Cardiac fibroblast (primary cell): ENCODE measurements at regions not wholly inside any gene's neighbourhood (a gene's known extent, or its start where the extent isn't known, plus 50 kb on each side); places are given as distances from the start of the nearest gene placed in this dataset.
"Not testable (repeated sequence)": the region's sequence is repeated elsewhere in the genome, so short reads cannot be mapped to it uniquely, and the experiment has no call there.

Experiments used
- DNase-seq, 2 donors: peaks; one replicate each; pipeline versions ENCODE4 v3.0.0 to v3.0.0-alpha.2; 2010; ENCODE audit warnings: low read depth in 2 of 2
- H3K4me3 ChIP-seq, 2 donors: replicated peaks in 1 of 2; 1 replicate in 1 of 2; 2 replicates in 1 of 2; pipeline ENCODE4 v1.5.1; 2011; ENCODE audit warnings: low read depth in 2 of 2, low read length in 2 of 2, mild to moderate bottlenecking in 2 of 2, moderate library complexity in 1 of 2
- TF ChIP-seq, protein P1 (sequence below): IDR thresholded peaks from one replicate; pipeline ENCODE4 v1.5.1; 2011; ENCODE audit warnings: low read depth, mild to moderate bottlenecking, low read length, inconsistent platforms

DNA sequence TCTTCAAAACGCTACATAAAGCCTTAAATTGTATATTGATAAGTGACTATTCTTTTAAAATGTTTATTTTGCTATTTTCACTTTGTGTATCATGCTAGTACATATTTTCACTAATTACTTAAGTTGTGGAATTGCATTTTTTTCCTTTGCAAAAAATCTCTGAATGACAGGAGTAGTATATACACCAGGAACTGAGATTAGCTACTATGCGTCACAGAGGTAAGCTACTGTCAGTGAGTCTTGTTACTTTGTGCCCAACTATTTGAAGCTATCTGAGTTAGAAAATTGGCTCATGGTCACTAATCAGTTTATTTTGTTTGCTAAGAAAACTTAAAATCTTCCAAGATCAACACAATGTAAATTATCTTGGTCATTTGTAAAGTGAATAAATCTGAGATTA is 887.4 kb downstream of the TMTC2 start:
- TF ChIP-seq, protein P1, sequence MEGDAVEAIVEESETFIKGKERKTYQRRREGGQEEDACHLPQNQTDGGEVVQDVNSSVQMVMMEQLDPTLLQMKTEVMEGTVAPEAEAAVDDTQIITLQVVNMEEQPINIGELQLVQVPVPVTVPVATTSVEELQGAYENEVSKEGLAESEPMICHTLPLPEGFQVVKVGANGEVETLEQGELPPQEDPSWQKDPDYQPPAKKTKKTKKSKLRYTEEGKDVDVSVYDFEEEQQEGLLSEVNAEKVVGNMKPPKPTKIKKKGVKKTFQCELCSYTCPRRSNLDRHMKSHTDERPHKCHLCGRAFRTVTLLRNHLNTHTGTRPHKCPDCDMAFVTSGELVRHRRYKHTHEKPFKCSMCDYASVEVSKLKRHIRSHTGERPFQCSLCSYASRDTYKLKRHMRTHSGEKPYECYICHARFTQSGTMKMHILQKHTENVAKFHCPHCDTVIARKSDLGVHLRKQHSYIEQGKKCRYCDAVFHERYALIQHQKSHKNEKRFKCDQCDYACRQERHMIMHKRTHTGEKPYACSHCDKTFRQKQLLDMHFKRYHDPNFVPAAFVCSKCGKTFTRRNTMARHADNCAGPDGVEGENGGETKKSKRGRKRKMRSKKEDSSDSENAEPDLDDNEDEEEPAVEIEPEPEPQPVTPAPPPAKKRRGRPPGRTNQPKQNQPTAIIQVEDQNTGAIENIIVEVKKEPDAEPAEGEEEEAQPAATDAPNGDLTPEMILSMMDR: no peak
- DNase-seq: no peak
- no peak overlapping the region for H3K4me3 ChIP-seq

DNA sequence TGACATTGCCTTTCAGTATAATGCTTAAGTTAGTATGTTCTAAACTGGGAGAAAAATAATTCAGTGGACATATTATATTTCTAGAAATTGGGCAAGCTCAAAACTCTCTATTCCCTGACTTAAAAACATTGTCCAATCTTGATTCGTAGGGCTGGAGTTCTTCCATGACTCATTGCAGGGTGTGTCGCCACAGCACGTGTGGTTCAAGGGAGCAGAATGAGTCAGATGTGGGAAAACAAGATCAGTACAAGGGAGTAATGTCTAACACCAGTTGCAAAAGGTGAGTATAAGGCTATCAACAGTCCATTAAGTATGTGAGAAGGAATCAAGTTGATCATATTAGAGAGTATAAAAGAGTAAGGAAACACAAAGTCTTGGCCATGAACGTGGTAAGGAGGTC is 887.0 kb downstream of the TMTC2 start:
- TF ChIP-seq, protein P1: no peak
- DNase-seq: peak; percentile 4 to 19
- no peak overlapping the region for H3K4me3 ChIP-seq

DNA sequence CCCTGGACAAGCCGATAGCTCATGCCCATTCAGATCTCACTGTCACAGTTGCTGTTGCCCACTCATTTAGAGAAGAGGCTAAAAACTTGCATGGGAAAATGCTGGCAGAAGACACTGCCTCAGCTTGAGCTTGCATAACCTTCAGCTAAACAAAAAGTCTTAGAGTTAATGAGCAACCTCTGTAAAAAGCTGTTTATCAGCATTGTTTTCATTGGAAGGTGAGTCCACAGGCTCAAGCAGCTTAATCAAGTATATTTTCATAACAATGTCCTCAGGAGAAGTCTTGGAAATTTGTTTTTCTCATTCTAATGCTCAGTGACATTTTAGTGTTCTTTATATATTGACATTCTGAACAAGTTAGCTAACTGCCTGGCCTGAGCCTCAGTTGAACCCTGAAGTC is 872.9 kb downstream of the TMTC2 start:
- no peak for DNase-seq
- no peak overlapping the region for H3K4me3 ChIP-seq
- TF ChIP-seq, protein P1: no peak

DNA sequence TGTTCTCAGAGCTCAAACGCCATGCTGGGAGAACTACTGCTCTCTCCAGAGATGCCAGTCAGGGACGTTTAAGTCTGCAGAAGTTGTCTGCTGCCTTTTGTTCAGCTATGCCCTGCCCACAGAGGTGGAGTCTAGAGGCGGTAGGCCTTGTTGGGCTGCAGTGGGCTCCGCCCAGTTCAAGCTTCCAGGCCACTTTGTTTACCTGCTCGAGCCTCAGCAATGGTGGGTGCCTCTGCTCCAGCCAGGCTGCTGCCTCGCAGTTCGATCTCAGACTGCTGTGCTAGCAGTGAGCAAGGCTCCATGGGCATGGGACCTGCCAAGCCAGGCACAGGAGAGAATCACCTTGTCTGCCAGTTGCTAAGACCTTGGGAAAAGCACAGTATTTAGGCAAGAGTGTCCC is 869.3 kb downstream of the TMTC2 start:
- DNase-seq, H3K4me3 ChIP-seq: not testable (repeated sequence)

DNA sequence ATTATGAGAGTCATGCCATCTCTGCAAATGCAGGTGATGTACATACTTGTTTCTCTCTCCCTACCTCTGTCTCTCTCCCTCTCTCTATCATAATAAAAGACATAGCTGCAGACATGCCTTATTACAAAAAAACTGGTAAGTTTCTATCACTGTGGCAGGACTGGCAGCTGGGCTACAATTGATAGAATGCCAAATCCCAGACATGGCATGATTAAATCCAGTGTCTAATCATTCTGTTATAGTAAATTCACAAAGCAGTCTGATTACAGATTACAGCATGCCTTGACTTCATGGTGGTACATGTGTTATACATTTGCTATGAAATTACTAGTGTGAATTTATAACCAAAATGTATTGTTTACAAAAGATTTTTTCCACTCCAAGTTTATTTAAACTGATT is 854.7 kb downstream of the TMTC2 start:
- TF ChIP-seq, protein P1: no peak
- no peak for DNase-seq
- no peak overlapping the region for H3K4me3 ChIP-seq

DNA sequence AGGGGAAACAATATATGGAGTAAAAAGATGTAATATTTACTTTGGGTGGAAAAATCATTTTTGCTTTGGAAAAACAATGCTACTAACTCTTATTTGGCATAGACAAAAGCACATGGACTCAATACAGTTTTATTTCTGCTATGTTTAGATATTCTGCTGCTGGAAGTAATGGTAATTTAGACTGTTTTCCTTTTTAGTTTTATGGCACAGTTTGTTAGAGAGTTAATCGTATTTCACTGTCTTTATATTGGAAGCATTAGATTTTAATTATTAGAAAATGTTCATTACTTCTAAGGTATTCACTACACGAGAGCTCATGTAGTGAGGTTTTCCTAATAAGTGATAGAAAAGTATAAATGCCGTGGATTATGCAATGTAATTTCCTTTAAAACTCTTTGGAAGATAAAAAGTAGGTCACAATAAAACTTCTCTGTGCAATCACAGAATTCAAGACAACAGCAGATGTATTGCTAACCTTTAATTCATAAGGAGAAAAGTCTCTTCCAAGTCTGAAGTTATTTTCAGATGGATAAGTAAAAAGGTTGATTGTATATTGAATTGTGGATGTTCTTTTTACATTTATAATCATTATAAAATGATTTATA is 851.8 kb downstream of the TMTC2 start:
- no peak for DNase-seq
- TF ChIP-seq, protein P1: no peak
- no peak overlapping the region for H3K4me3 ChIP-seq

DNA sequence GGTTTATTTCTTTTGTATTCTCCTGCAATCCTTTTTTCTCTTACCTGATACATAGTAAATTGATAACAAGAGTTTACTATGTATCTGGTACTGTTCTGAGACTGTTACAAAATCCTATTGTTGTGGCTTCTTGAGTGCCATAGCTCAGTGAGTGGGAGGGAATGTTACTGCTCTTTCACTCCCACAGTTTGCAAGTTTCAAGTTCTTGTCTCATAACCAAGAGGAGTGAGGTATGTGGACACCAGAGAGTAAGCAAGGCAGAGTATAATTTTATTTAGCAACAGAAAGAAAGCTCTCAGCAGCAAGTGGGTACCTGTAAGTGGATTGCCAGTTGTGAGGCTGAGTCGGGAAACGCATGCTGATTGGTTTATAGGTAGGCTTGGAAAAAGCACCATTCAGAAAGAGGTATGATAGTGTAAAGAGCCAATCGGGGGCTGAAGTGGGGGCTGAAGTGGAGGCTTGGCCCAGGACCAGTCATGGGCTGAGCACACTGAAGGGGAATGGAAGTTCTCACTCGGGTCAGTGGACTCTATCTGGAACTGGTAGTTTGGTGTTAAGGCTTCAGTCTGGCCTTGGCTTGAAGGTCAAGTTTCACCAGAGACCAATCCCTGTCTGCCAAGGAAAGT is 850.8 kb downstream of the TMTC2 start:
- H3K4me3 ChIP-seq: no peak overlapping the region
- no peak for DNase-seq
- TF ChIP-seq, protein P1: no peak
